ENCODE measurements at regions not wholly inside any gene's neighbourhood (a gene's known extent, or its start where the extent isn't known, plus 50 kb on each side); places are given as distances from the start of the nearest gene placed in this dataset.
A peak's percentile ranks its signal among the peaks of the same experiment; 100 is the strongest.

- TF ChIP-seq CTCF (IDR thresholded peaks at IDR 0.05) (peak in 5 of 7 experiments; percentile 39 to 85 (median 77)), POLR2A (IDR thresholded peaks at IDR 0.05) (peak in 1 of 4 donors; percentile 8)
Measured at GRCh38 chr9:33623658-33624586, 99.9 kb downstream of the ANKRD18B start.

Data from stomach (tissue), 4 donors.